GM06990 (cell line): ENCODE measurements at regions not wholly inside any gene's neighbourhood (a gene's known extent, or its start where the extent isn't known, plus 50 kb on each side); places are given as distances from the start of the nearest gene placed in this dataset.

ENCODE experiments used
- DNase-seq: peaks from one replicate; pipeline ENCODE4 v3.0.0-alpha.2; 2011; ENCODE audit not compliant: insufficient read length; ENCODE audit errors: extremely low read depth
- H3K27me3 ChIP-seq: replicated peaks from 2 replicates; pipeline ENCODE4 v1.6.0; 2011; ENCODE audit warnings: low read length; ENCODE audit not compliant: control insufficient read depth, insufficient read depth
- H3K36me3 ChIP-seq: 2 replicates; pipeline ENCODE4 v1.5.1; 2011; ENCODE audit warnings: low read length; ENCODE audit not compliant: control insufficient read depth, insufficient read depth
- H3K4me3 ChIP-seq: replicated peaks from 2 replicates; pipeline ENCODE4 v1.5.1; 2011; ENCODE audit warnings: low read depth, mild to moderate bottlenecking, control low read depth, low read length
- CTCF ChIP-seq: IDR thresholded peaks from 2 replicates; pipeline ENCODE4 v1.5.1; 2011; ENCODE audit warnings: low read length, control low read depth, mild to moderate bottlenecking, inconsistent platforms; ENCODE audit not compliant: insufficient read depth, poor library complexity, severe bottlenecking

GRCh38 chr2:120425014-120425413, 79.1 kb downstream of the INHBB start:
- H3K4me3 ChIP-seq = no peak overlapping the region
- H3K27me3 ChIP-seq = peaks cover 1% of the 10 kb centered on the region
- H3K36me3 ChIP-seq = no peaks in the 10 kb centered on the region
- no peak for DNase-seq
- TF ChIP-seq CTCF = no peak

- H3K4me3 ChIP-seq = no peak overlapping the region
- H3K36me3 ChIP-seq = no peaks in the 10 kb centered on the region
- no peak for DNase-seq
- TF ChIP-seq CTCF = no peak
- H3K27me3 ChIP-seq = peaks cover 1% of the 10 kb centered on the region
Observed at GRCh38 chr2:120428748-120429147, 82.8 kb downstream of the INHBB start.

GRCh38 chr2:120429586-120430500, 83.9 kb downstream of the INHBB start:
- no peak for DNase-seq

GRCh38 chr2:120430501-120430830, 84.5 kb downstream of the INHBB start:
- no peak for TF ChIP-seq CTCF
- DNase-seq = no peak
- no peaks in the 10 kb centered on the region for H3K36me3 ChIP-seq
- H3K27me3 ChIP-seq = no peaks in the 10 kb centered on the region; the same call in none of the 2 replicates
- no peak overlapping the region for H3K4me3 ChIP-seq

More at GRCh38 chr2:120429586-120430500, 83.9 kb downstream of the INHBB start:
- Histone ChIP-seq H3K27me3 (no peaks in the 10 kb centered on the region; the same call in none of the 2 replicates), H3K36me3 (no peaks in the 10 kb centered on the region), H3K4me3 (no peak overlapping the region)
- no peak for TF ChIP-seq CTCF

- no peak for DNase-seq
- no peak for TF ChIP-seq CTCF
- Histone ChIP-seq H3K27me3 (no peaks in the 10 kb centered on the region; the same call in none of the 2 replicates), H3K36me3 (no peaks in the 10 kb centered on the region), H3K4me3 (no peak overlapping the region)
Observed at GRCh38 chr2:120430957-120431356, 85.0 kb downstream of the INHBB start.
